HCT116 (cell line): ENCODE measurements at regions not wholly inside any gene's neighbourhood (a gene's known extent, or its start where the extent isn't known, plus 50 kb on each side); places are given as distances from the start of the nearest gene placed in this dataset.

Source experiments
- ATAC-seq: fragments of 200-7000 bp; cut with Tn5 transposase; 2 replicates; pipeline ENCODE4 v1.9.1; 2020; ENCODE audit warnings: mild to moderate bottlenecking, moderate library complexity
- BruUV-seq: library from RNA; stranded (reverse); fragments of 400-500 nt; replicated peaks from 2 replicates; lab custom pipeline; 2021; lab: Mats Ljungman, UMichigan
- CTCF ChIA-PET: fragments of 300-600 bp; sonication (Branson Sonifier 250); formaldehyde crosslinking; loops from one replicate; lab custom pipeline; 2021; ENCODE audit warnings: antibody characterized with exemption; lab: Charles Lee
- POLR2A ChIA-PET: fragments of 300-600, 350-600 bp; sonication (Branson Sonifier 250); formaldehyde crosslinking; loops from one replicate; lab custom pipeline; 2021; ENCODE audit warnings: antibody characterized with exemption; lab: Charles Lee
- RAD21 ChIA-PET, 2 experiments: fragments of 300-600 bp; sonication (Branson Sonifier 250); formaldehyde crosslinking; loops; one replicate each; lab custom pipeline; 2023; ENCODE audit warnings: low total read pairs in 2 of 2; ENCODE audit not compliant: uncharacterized antibody in 2 of 2, unreplicated experiment in 2 of 2, low non-redundant PET in 1 of 2; lab: Charles Lee
- DNase-seq: peaks from one replicate; pipeline ENCODE4 v3.0.0-alpha.2; 2010; ENCODE audit warnings: low read depth, low spot score
- H2AFZ ChIP-seq: fragments of 200-600 bp; shearing (Covaris generic), sonication (generic); 2 replicates; pipeline ENCODE4 v1.6.1; 2017; ENCODE audit warnings: low read depth, mixed run types, mixed read lengths, antibody characterized with exemption, low read length; ENCODE audit not compliant: poor library complexity, severe bottlenecking
- H3K27ac ChIP-seq: 2 replicates; pipeline ENCODE4 v1.5.1; 2012; ENCODE audit warnings: low read depth, low read length
- H3K27me3 ChIP-seq: fragments of 200-600 bp; sonication (generic); 2 replicates; pipeline ENCODE4 v1.6.1; 2016; ENCODE audit warnings: mixed run types, low read length, mixed read lengths; ENCODE audit not compliant: insufficient read depth
- H3K36me3 ChIP-seq, 2 experiments: fragments of 200-500 bp in 1 of 2; fragments of 200-600 bp in 1 of 2; sonication (Bioruptor generic) in 1 of 2; sonication (generic) in 1 of 2; 2 replicates each; pipeline versions ENCODE4 v1.5.1 to v1.6.1; 2014 to 2016; ENCODE audit warnings: low read length in 2 of 2, inconsistent platforms in 1 of 2, mixed read lengths in 1 of 2, mixed run types in 1 of 2; ENCODE audit not compliant: insufficient read depth in 2 of 2, control insufficient read depth in 1 of 2
- H3K4me1 ChIP-seq, 2 experiments: fragments of 200-600 bp in 1 of 2; sonication (generic) in 1 of 2; 2 replicates each; pipeline versions ENCODE4 v1.5.1 to v1.6.1; 2012 to 2017; ENCODE audit warnings: low read length in 2 of 2, inconsistent platforms in 1 of 2, mild to moderate bottlenecking in 1 of 2, mixed read lengths in 1 of 2, mixed run types in 1 of 2, moderate library complexity in 1 of 2; ENCODE audit not compliant: insufficient read depth in 2 of 2, control insufficient read depth in 1 of 2
- H3K4me2 ChIP-seq: fragments of 200-600 bp; sonication (generic); 2 replicates; pipeline ENCODE4 v1.6.1; 2017; ENCODE audit warnings: mixed run types, low read length, mixed read lengths
- H3K4me3 ChIP-seq, 2 experiments: fragments of 200-600 bp in 1 of 2; sonication (generic) in 1 of 2; replicated peaks in 1 of 2; 2 replicates each; pipeline ENCODE4 v1.5.1; 2011 to 2016; ENCODE audit warnings: low read length in 2 of 2, control low read depth in 1 of 2, low read depth in 1 of 2, mild to moderate bottlenecking in 1 of 2, mixed read lengths in 1 of 2, mixed run types in 1 of 2
- H3K79me2 ChIP-seq: fragments of 200-600 bp; sonication (generic); 2 replicates; pipeline ENCODE4 v1.6.1; 2017; ENCODE audit warnings: mild to moderate bottlenecking, mixed run types, low read length, moderate library complexity, mixed read lengths; ENCODE audit not compliant: insufficient read depth
- H3K9ac ChIP-seq: fragments of 200-600 bp; sonication (generic); 2 replicates; pipeline ENCODE4 v1.6.1; 2016; ENCODE audit warnings: low read length, mixed read lengths
- H3K9me2 ChIP-seq: fragments of 200-600 bp; sonication (generic), shearing (Covaris generic); 2 replicates; pipeline ENCODE4 v1.6.1; 2017; ENCODE audit warnings: mixed run types, mild to moderate bottlenecking, moderate library complexity; ENCODE audit not compliant: insufficient read depth
- H3K9me3 ChIP-seq, 2 experiments: fragments of 200-500 bp in 1 of 2; fragments of 200-600 bp in 1 of 2; sonication (Bioruptor generic) in 1 of 2; sonication (generic) in 1 of 2; 2 replicates each; pipeline ENCODE4 v1.6.1; 2014 to 2017; ENCODE audit warnings: low read length in 2 of 2, mixed read lengths in 2 of 2, inconsistent platforms in 1 of 2, low read depth in 1 of 2, mild to moderate bottlenecking in 1 of 2, mixed run types in 1 of 2, moderate library complexity in 1 of 2; ENCODE audit not compliant: control insufficient read depth in 1 of 2, insufficient read depth in 1 of 2
- H4K20me1 ChIP-seq: fragments of 200-600 bp; sonication (generic), shearing (Covaris generic); 2 replicates; pipeline ENCODE4 v1.6.1; 2017; ENCODE audit warnings: mixed run types, mild to moderate bottlenecking, moderate library complexity; ENCODE audit not compliant: insufficient read depth
- CEBPB ChIP-seq: IDR thresholded peaks from 2 replicates; pipeline ENCODE4 v1.6.1; 2012; ENCODE audit warnings: low read depth
- EGR1 ChIP-seq: IDR thresholded peaks from 2 replicates; pipeline ENCODE4 v1.6.1; 2012; ENCODE audit warnings: low read depth
- ELF1 ChIP-seq: IDR thresholded peaks from 2 replicates; pipeline ENCODE4 v1.6.1; 2012; ENCODE audit warnings: low read depth, borderline replicate concordance
- FOSL1 ChIP-seq: IDR thresholded peaks from 2 replicates; pipeline ENCODE4 v1.6.1; 2012; ENCODE audit warnings: low read depth
- JUND ChIP-seq: IDR thresholded peaks from 2 replicates; pipeline ENCODE4 v1.6.1; 2012
- POLR2A ChIP-seq: IDR thresholded peaks from 2 replicates; pipeline ENCODE4 v1.7.0; 2011; ENCODE audit warnings: borderline replicate concordance; ENCODE audit not compliant: insufficient read depth, insufficient read length; ENCODE audit errors: extremely low read depth
- POLR2AphosphoS5 ChIP-seq: IDR thresholded peaks from 2 replicates; pipeline ENCODE4 v1.6.1; 2011; ENCODE audit warnings: mild to moderate bottlenecking, low read depth, low read length, moderate library complexity
- RAD21 ChIP-seq: IDR thresholded peaks from 2 replicates; pipeline ENCODE4 v1.6.1; 2012; ENCODE audit warnings: low read depth, mild to moderate bottlenecking
- SIN3A ChIP-seq: IDR thresholded peaks from 2 replicates; pipeline ENCODE4 v1.6.1; 2012; ENCODE audit warnings: low read depth
- SP1 ChIP-seq: IDR thresholded peaks from 2 replicates; pipeline ENCODE4 v1.6.1; 2012; ENCODE audit warnings: low read depth
- SRF ChIP-seq: IDR thresholded peaks from 2 replicates; pipeline ENCODE4 v1.6.1; 2012; ENCODE audit warnings: low read depth
- TCF7L2 ChIP-seq: IDR thresholded peaks from 2 replicates; pipeline ENCODE4 v1.7.0; 2011; ENCODE audit warnings: borderline replicate concordance, inconsistent platforms; ENCODE audit not compliant: insufficient read depth, insufficient read length; ENCODE audit errors: extremely low read depth
- ZBTB33 ChIP-seq: IDR thresholded peaks from 2 replicates; pipeline ENCODE4 v1.6.1; 2011; ENCODE audit warnings: mild to moderate bottlenecking, low read length, moderate library complexity; ENCODE audit not compliant: insufficient replicate concordance; ENCODE audit errors: extremely low read depth
- ZFX ChIP-seq: fragments of 450-650 bp; IDR thresholded peaks from 2 replicates; pipeline ENCODE4 v1.6.1; 2017
- ZNF274 ChIP-seq: fragments of 200-500 bp; sonication (Bioruptor generic); IDR thresholded peaks from 2 replicates; pipeline ENCODE4 v1.6.1; 2014; ENCODE audit warnings: mild to moderate bottlenecking, low read depth, low read length, inconsistent platforms
- intact Hi-C: fragments of 100-400 bp; cut with micrococcal nuclease; formaldehyde crosslinking; loops from 2 replicates; pipeline ENCODE4 v1.10.0; 2022
- TF ChIP-seq, protein P1 (sequence below): IDR thresholded peaks from 2 replicates; pipeline ENCODE4 v1.6.1; 2012
- TF ChIP-seq, protein P2 (sequence below): IDR thresholded peaks from 2 replicates; pipeline ENCODE4 v1.6.1; 2012; ENCODE audit warnings: low read depth
- TF ChIP-seq, protein P3 (sequence below), 3 experiments: fragments of 200-600 bp in 1 of 3; sonication (generic) in 1 of 3; IDR thresholded peaks in 2 of 3; conservative IDR thresholded peaks in 1 of 3; 2 replicates each; pipeline ENCODE4 v1.5.1; 2012 to 2017; ENCODE audit warnings: low read depth in 2 of 3, low read length in 2 of 3, antibody characterized with exemption in 1 of 3, borderline replicate concordance in 1 of 3, control low read depth in 1 of 3, mild to moderate bottlenecking in 1 of 3, mixed read lengths in 1 of 3, mixed run types in 1 of 3, moderate library complexity in 1 of 3; ENCODE audit not compliant: insufficient read depth in 1 of 3

GRCh38 chrX:113980953-113981352 is 602.9 kb upstream of the HTR2C start:
- no TSS peak for BruUV-seq
- ATAC-seq, result no peak
- no peak overlapping the region for H3K9ac ChIP-seq

More at GRCh38 chrX:113980953-113981352, 602.9 kb upstream of the HTR2C start:
- no peaks in the 10 kb centered on the region for H3K4me1 ChIP-seq
- intact Hi-C loops, result no loop called here
- CTCF ChIA-PET, result no interaction called here
- POLR2A ChIA-PET, result no interaction called here
- no peaks in the 10 kb centered on the region for H3K79me2 ChIP-seq
- no peaks in the 10 kb centered on the region for H3K9me2 ChIP-seq
- no peak for DNase-seq
- no peaks in the 10 kb centered on the region for H3K27me3 ChIP-seq
- RAD21 ChIA-PET, result no interaction called here
- no peaks in the 10 kb centered on the region for H3K9me3 ChIP-seq
- no peak for TF ChIP-seq ZBTB33
- TF ChIP-seq, protein P1, sequence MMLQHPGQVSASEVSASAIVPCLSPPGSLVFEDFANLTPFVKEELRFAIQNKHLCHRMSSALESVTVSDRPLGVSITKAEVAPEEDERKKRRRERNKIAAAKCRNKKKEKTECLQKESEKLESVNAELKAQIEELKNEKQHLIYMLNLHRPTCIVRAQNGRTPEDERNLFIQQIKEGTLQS, result no peak
- no peak for TF ChIP-seq POLR2AphosphoS5
- TF ChIP-seq EGR1, result no peak
- no peak for TF ChIP-seq POLR2A
- no peak for TF ChIP-seq SP1
- no peak for TF ChIP-seq RAD21
- TF ChIP-seq, protein P2, sequence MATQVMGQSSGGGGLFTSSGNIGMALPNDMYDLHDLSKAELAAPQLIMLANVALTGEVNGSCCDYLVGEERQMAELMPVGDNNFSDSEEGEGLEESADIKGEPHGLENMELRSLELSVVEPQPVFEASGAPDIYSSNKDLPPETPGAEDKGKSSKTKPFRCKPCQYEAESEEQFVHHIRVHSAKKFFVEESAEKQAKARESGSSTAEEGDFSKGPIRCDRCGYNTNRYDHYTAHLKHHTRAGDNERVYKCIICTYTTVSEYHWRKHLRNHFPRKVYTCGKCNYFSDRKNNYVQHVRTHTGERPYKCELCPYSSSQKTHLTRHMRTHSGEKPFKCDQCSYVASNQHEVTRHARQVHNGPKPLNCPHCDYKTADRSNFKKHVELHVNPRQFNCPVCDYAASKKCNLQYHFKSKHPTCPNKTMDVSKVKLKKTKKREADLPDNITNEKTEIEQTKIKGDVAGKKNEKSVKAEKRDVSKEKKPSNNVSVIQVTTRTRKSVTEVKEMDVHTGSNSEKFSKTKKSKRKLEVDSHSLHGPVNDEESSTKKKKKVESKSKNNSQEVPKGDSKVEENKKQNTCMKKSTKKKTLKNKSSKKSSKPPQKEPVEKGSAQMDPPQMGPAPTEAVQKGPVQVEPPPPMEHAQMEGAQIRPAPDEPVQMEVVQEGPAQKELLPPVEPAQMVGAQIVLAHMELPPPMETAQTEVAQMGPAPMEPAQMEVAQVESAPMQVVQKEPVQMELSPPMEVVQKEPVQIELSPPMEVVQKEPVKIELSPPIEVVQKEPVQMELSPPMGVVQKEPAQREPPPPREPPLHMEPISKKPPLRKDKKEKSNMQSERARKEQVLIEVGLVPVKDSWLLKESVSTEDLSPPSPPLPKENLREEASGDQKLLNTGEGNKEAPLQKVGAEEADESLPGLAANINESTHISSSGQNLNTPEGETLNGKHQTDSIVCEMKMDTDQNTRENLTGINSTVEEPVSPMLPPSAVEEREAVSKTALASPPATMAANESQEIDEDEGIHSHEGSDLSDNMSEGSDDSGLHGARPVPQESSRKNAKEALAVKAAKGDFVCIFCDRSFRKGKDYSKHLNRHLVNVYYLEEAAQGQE, result no peak
- no peak for TF ChIP-seq SIN3A
- TF ChIP-seq, protein P3, sequence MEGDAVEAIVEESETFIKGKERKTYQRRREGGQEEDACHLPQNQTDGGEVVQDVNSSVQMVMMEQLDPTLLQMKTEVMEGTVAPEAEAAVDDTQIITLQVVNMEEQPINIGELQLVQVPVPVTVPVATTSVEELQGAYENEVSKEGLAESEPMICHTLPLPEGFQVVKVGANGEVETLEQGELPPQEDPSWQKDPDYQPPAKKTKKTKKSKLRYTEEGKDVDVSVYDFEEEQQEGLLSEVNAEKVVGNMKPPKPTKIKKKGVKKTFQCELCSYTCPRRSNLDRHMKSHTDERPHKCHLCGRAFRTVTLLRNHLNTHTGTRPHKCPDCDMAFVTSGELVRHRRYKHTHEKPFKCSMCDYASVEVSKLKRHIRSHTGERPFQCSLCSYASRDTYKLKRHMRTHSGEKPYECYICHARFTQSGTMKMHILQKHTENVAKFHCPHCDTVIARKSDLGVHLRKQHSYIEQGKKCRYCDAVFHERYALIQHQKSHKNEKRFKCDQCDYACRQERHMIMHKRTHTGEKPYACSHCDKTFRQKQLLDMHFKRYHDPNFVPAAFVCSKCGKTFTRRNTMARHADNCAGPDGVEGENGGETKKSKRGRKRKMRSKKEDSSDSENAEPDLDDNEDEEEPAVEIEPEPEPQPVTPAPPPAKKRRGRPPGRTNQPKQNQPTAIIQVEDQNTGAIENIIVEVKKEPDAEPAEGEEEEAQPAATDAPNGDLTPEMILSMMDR (IDR thresholded peaks at IDR 0.05 in 2 of 3, conservative IDR thresholded peaks at IDR 0.05 in 1 of 3; ENCODE audit: borderline replicate concordance in 1 of 3, insufficient read depth in 1 of 3, low read depth in 2 of 3, low read length in 2 of 3), result no peak
- no peak for TF ChIP-seq FOSL1
- no peak for TF ChIP-seq SRF
- no peak for TF ChIP-seq ZNF274
- no peak for TF ChIP-seq JUND
- no peak for TF ChIP-seq ELF1
- no peak for TF ChIP-seq ZFX
- no peak for TF ChIP-seq CEBPB
- TF ChIP-seq TCF7L2, result no peak
- no peaks in the 10 kb centered on the region for H4K20me1 ChIP-seq
- no peaks in the 10 kb centered on the region for H3K36me3 ChIP-seq
- H3K4me3 ChIP-seq, result no peak overlapping the region
- no peak overlapping the region for H2AFZ ChIP-seq
- no peak overlapping the region for H3K4me2 ChIP-seq
- H3K27ac ChIP-seq, result no peak overlapping the region
